ENCODE measurements at regions not wholly inside any gene's neighbourhood (a gene's known extent, or its start where the extent isn't known, plus 50 kb on each side); places are given as distances from the start of the nearest gene placed in this dataset.

DNA sequence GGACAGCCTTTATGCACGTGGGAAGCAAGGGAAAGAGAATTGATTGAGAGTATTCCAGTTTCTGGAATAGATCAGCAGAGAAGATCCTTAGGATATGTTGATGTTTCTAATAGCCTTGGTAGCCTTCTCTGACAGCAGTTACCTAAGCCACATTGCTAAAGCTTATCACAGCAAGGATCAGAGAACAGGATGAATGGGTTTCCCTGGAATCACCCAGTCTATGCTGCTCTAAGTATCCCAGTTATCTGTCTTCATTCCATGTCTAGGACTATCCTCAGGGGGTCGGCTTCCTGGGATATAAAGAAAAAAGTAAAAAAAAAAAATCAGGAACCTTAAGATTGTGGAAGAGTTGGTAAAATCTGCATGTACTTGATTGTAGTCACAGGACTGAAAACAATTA lies 352.0 kb upstream of the AKR1E2 start:
- no peak for DNase-seq

DNA sequence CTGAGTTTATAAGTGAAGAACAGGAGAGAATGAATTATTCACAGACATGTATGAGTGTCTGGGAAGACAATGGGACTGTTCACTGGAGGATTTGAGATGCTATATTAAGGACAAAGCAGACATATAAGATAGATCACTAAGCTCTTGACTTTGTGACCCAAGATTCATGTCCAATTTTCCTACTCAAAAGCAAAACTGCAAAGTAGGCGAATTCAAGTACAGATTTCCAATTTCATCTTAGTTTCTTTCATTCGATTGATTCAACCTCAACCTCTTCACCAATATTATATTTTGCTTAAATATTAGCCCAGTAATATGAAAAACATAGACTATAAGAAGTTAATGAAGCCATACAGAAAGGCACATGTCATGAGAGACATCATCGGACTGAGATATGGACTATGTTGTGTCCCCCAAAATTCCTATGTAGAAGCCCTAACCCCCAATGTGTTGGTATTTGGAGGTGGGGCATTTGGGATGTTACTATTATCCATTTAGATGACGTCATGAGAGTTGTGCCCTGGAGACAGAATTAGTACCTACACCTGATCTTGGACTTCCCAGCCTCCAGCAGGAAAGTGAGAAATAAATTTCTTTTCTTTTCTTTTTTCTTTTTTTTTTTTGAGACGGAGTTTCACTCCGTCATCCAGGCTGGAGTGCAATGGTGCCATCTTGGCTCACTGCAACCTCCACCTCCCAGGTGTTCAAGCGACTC lies 353.7 kb upstream of the AKR1E2 start:
- DNase-seq: no peak

DNA sequence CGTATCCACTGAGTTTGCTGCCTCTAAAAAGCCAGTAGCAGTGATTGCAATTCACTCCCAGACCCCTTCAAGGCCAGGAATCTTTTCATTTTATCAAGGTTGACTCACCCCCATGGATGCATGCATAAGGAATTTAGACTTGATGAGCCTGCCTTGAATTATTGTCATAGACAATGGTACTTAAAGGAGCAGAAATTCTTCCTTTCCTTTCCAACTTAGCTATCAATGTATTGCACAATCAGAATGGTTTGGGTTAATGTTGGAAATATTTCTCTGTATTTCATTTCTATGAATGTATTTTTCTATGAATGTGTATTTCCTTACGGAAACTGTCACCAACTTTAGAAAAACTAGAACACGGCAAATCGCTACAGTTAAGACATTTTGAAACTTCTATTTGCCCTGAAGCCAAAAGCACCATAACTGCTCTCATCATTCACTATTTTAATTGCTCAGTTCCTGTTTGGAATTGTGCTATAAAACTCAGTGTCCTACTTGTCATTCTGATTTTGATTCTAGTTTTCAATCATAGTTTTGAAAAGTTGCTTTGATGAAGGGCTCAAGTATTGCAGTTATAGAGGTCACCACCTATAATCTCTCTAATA lies 355.7 kb upstream of the AKR1E2 start:
- DNase-seq: no peak

DNA sequence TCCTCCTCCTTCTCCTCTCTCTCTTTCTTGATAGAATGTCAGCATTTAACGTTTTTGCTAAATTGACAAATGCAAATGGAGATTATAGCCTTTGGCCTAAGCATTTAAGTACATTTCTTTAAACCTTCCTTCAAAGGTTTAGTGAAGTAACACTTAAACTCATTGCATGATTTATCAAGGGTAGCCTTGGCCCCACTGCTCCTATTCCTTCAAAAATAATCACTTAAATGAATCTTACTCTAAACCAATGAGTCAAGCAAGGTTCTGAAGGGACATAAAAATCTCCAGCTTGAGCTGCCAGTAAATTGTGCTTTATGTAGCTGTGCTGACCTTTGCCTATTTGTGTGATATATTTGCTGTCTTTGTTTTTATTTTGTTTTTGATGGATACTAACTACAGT lies 358.5 kb upstream of the AKR1E2 start:
- DNase-seq: no peak

DNA sequence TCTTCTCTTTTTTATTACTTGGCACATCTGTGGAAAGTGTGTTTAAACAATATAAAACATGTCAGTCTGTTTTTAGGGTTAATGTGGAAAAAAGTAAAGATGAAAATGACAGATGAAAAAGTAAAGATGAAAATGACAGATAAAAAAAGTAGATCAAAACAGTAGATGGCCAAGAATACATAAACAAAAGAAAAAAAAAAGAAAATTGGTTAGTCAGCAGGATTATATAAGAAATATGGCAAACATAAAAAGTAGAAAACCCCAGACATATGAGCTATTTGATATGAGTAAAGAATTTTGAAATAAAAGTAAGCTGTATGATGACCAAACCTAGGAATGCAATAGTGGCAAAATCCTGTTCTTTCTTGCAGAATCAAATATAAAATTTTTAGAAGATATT lies 365.7 kb upstream of the AKR1E2 start:
- DNase-seq: no peak

- DNase-seq: no peak
These were observed 366.5 kb upstream of the AKR1E2 start for GRCh38 chr10:4459531-4459930.

DNA sequence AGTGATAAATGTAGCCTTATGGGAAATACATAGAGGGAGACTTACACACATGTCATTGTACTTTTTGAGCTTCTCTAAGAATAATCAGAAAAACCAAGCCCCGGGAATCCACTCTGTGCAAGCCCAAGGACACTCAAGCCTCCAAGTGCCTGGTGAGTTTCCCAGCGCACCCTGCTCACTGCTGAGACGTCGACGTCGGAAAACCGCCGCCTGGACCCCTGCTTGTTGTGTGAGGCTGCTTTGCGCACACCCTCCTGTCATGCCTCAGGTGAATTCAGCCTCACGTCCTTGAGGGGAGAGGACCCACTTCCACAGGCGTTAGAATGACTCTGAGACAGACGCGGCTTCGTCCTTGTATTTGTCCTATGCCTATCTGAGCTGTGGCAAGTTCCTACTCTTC lies 368.4 kb upstream of the AKR1E2 start:
- no peak for DNase-seq

DNA sequence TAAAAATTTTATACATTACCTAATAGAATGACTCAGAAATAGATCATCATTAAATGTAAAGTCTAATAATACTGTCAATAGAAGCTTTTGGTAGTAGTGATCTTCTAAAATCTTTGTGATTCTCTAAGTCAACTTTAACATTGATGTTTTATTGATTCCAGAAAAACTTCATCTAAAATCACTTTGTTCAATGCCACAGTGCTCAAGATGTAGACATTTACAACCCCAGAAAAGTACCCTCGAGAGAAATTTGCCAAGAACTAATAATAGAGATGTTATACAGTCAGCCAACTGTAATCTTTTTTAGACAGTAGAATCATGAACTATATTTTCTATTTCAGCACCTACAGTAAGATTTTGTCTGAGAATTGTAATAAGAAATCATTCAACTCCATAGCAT lies 369.2 kb upstream of the AKR1E2 start:
- no peak for DNase-seq

DNA sequence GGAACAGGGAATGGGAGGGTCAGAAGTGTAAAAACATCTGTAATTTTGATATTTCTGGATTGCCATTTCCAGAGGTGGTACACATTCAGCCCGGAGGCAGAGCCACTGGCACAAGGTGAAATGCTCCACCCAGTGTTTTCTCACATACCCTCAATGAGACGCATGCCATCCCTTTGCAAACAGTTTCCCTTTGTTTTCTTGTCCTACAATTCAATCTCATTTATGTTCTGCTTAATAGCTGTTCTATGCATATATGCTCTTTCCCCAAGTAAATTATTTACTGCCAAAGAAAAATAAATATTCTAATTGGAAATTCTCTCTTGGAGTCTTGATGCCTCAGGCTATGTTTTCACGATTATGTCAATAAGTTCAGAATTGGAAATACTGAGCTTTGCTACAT lies 369.7 kb upstream of the AKR1E2 start:
- DNase-seq: no peak

DNA sequence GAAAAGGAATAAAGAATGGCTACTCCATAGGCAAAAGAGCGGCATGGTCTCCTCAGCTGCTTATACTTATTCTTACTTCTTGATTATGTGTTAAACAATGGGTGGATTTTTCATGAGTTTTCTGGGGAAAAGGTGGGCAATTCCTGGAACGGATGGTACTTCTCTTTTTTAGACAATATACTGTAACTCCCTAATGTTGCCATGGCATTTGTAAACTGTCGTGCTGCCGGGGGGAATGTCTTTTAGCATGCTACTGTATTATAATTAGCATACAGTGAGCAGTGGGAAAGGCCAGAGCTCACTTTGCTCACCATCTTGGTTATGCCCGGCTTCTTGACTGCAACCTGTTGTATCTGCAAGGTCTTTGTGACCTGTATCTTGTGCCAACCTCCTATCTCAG lies 372.1 kb upstream of the AKR1E2 start:
- no peak for DNase-seq

- no peak for DNase-seq
These were observed 372.7 kb upstream of the AKR1E2 start for GRCh38 chr10:4453276-4453675.

DNA sequence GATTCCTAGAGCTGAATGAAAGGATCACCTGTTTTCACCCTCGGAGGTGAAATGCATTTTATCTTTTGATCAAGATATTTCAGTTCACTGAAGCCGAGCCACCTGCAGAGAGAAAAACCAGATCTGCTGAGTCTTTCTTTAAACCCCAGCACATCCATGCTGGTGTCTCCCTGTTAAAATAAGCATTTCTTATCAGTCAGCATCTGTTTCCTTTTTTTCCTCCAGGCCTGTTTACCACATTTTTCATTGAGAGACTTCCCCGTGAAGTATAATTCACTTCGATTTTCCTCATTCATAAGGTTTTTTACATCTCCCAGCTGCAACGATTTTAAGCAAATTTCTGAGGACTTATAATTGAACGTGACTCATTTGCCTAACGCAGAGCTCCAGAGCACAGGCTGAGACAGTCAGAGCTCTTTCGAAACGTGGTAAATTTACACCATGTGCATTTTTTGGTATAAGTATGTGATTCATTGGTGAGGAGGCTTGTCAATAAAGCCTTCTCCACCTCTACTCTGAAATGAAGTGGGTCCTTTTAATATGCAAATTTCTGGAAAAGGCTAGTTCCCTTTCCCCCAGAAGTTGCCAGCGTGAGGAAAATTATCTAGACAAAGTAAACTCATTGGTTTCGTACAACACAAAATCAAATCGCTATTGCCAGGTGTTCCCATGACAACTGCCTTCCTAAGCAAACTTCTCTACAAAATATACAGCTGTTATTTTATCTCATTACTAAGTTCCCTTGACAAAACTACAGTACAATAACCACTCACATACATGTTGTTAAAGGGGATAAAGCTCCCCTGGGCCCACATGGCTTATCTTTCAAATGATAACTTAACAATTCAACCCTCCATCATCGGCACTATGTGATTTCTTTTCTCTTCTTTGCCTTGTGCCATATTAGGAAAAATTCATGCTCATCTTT lies 374.8 kb upstream of the AKR1E2 start:
- DNase-seq: peak; percentile 57

DNA sequence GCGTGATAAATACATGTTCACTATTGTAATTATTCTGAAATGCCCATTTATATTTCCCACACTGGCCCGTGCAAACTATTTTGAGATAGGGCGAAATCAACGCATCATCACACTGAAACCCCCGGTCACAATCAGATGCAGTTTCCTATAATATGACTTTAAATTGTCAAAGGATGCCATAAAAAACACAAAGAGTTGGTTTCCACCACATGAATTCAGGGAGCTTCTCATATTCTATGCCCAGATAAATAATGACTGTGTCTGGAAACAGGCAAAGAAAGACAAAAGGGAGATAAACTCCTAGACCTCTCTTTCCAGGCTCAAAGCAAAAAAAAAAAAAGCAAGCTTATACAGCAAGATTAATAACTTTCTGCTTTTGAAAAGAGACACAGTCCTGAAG lies 375.8 kb upstream of the AKR1E2 start:
- no peak for DNase-seq

GRCh38 chr10:4448030-4448429 lies 378.0 kb upstream of the AKR1E2 start:
- DNase-seq: no peak

DNA sequence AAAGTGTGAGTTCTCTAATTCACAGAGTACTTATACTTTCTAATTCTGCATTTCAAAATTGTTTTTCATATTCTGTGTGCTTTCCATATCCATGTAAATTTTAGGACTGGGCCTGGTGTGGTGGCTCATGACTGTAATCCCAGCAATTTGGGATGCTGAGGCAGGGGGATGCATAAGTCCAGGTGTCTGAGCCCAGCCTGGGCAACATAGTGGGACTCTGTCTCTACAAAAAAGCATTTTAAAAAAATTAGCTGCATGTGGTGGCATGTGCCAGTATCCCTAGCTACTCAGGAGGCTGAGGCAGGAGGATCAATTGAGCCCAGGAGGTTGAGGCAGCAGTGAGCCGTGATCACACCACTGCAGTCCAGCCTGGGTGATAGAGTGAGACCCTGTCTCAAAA lies 382.6 kb upstream of the AKR1E2 start:
- no peak for DNase-seq

DNA sequence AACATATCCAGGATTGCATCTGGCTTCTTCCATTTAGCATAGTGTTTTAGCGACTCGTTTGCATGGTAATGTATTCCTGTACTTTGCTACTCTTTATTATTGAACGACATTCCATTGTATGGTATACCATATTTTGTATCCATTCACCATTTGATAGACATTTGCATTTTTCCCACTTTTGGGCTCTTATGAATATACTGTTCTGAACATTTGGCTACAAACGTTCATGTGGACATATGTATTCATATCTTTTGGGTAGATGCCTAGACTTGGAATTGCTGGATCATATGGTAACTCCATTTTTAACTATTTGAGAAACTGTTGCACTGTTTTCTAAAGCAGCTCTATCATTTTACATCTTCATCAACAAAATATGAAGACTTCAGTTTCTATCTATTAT lies 383.7 kb upstream of the AKR1E2 start:
- no peak for DNase-seq

DNA sequence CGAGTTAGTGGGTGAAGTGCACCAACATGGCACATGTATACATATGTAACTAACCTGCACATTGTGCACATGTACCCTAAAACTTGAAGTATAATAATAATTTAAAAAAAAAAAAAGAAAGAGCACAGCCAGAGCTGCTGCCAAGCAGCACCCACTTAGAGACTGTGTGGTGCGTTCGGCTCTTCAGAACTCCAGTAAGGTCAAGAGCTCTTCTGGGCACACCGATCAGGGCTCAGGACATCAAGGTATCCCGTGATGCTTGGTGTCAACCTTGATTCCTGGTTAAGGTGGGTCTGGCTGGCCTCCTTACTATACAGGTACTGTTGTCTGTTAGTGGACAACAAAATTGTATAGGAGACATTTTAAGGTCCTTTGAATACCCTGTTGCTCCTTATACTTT lies 385.7 kb upstream of the AKR1E2 start:
- no peak for DNase-seq

GRCh38 chr10:4437791-4438190 lies 388.2 kb upstream of the AKR1E2 start:
- peak; percentile 32 for DNase-seq

DNA sequence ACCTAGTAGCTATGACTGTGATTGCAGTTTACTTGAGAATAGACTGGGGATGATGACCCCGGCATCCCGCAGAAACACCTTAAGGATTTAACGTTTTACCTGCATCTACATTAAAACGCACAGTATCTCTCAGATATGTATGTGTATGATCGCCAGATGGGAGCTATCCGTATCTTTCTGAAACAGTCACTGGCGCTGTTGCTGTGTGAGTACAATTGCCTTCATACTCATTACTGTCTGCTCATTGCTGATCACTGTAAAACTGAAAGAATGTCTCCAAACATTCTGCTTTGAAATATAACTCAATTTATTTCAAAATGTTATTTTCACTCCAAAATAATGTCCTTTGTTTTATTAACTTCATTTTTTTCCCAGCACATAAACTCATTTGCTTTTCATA lies 388.9 kb upstream of the AKR1E2 start:
- no peak for DNase-seq

- DNase-seq: no peak
These were observed 389.9 kb upstream of the AKR1E2 start for GRCh38 chr10:4436103-4436502.

- DNase-seq: no peak
These were observed 391.4 kb upstream of the AKR1E2 start for GRCh38 chr10:4434516-4435071.

DNA sequence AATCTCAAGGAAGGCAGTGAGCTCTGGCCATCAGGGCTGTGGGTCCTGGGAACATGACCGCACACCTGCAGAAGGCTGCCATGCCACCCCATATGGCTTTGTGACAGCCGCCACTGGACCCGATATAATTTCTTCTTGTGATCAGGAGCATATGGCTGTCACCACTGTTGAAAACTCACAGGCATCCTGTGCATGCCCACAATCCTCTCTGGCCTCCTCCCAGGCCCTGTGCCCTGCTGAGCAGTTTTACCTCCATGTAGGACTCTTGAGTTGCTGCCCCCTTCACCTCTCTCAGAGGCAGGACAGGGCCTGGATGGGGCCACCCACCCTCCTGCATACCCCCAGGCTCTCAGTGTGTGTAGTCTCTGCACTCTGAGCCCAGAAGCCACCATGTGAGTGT lies 391.9 kb upstream of the AKR1E2 start:
- no peak for DNase-seq

DNA sequence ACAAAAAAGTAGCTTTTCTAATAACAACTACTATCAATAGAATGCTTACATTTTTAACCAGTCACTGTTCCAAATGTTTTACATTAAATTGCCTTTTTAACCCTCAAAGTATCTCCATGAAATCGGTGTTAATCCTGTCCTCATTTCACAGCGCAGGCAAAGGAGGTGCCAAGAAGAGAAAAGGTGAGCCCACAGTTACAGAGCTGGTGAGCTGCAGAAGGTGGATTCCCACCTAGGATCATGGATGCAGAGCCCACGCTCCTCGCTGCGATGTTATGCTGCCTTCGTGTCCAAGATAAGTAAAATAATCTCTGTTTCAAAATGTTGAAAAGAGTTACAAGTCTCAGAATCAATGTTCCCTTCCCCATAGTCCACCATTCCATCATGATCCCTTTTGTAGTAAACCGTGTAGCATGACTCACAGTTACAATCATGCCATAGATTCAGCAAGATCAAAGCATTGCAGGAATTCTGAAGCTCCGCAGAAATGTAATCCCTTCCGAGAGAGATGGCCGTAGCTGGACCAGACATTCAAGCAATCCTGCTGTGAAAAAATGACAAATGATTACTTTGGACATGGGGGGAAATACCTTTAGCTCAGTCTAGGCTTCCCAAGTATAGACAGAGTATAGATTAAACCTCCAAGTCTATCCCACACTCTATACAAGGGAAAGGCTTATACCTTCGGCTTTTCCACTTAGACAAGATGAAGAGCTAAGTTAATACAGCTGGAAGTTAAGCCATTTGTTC lies 394.7 kb upstream of the AKR1E2 start:
- DNase-seq: no peak
